ENCODE measurements at regions not wholly inside any gene's neighbourhood (a gene's known extent, or its start where the extent isn't known, plus 50 kb on each side); places are given as distances from the start of the nearest gene placed in this dataset.

GRCh38 chr12:89250213-89250612 is 102.1 kb downstream of the DUSP6 start:
- Histone ChIP-seq H3K4me1 (ENCODE audit: control insufficient read depth, low read length) (no peaks in the 10 kb centered on the region), H3K27ac (ENCODE audit: low read depth, low read length) (no peak overlapping the region), H3K9me2 (replicated peaks; ENCODE audit: control insufficient read depth, low read length) (no peaks in the 10 kb centered on the region), H3F3A (ENCODE audit: control insufficient read depth, insufficient read depth) (no peaks in the 10 kb centered on the region), H3K79me2 (ENCODE audit: control insufficient read depth, low read length) (no peaks in the 10 kb centered on the region), H3K4me2 (ENCODE audit: low read length) (no peak overlapping the region), H3K9me3 (ENCODE audit: control insufficient read depth, insufficient read depth, low read length) (no peaks in the 10 kb centered on the region), H3K36me3 (ENCODE audit: control insufficient read depth, low read length) (no peaks in the 10 kb centered on the region), H4K20me1 (ENCODE audit: control insufficient read depth, insufficient read depth, low read depth, low read length) (no peaks in the 10 kb centered on the region), H3K27me3 (ENCODE audit: control insufficient read depth, low read length) (peaks cover 2% of the 10 kb centered on the region; the same call in 1 of the 2 replicates), H3K4me3 (ENCODE audit: low read length) (no peak overlapping the region)
- TF ChIP-seq EZH2phosphoT487 (IDR thresholded peaks at IDR 0.05; ENCODE audit: borderline replicate concordance, low read length): no peak

DNA sequence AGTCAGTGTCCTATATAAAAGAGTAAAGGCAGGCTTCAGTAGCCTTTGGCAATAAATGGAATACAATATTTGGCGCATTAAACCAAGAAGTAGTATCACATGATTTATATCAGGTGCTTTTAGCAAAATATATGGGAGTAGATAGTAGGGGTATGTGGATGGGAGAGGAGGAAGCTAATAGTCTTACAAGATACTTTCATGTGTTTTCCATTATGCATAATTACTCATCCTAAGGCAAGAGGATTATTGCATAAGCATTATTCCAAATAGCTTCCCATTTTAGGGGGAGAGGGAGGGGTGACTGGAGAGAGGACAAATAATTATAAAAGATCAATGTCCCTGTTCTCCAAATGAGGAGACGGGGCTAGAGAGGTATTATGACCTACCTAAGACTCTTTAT is 104.3 kb downstream of the DUSP6 start:
- no peaks in the 10 kb centered on the region for H3K79me2 ChIP-seq (ENCODE audit: control insufficient read depth, low read length)
- no peaks in the 10 kb centered on the region for H3K4me1 ChIP-seq (ENCODE audit: control insufficient read depth, low read length)
- no peak overlapping the region for H3K4me2 ChIP-seq (ENCODE audit: low read length)
- H3K36me3 ChIP-seq (ENCODE audit: control insufficient read depth, low read length): no peaks in the 10 kb centered on the region
- H4K20me1 ChIP-seq (ENCODE audit: control insufficient read depth, insufficient read depth, low read depth, low read length): no peaks in the 10 kb centered on the region
- no peaks in the 10 kb centered on the region for H3K9me2 ChIP-seq (replicated peaks; ENCODE audit: control insufficient read depth, low read length)
- no peaks in the 10 kb centered on the region for H3F3A ChIP-seq (ENCODE audit: control insufficient read depth, insufficient read depth)
- no peak overlapping the region for H3K4me3 ChIP-seq (ENCODE audit: low read length)
- no peak overlapping the region for H3K27ac ChIP-seq (ENCODE audit: low read depth, low read length)
- H3K9me3 ChIP-seq (ENCODE audit: control insufficient read depth, insufficient read depth, low read length): no peaks in the 10 kb centered on the region
- TF ChIP-seq EZH2phosphoT487 (IDR thresholded peaks at IDR 0.05; ENCODE audit: borderline replicate concordance, low read length) (no peak), CTCF (IDR thresholded peaks at IDR 0.05; ENCODE audit: low read depth, low read length, poor library complexity, severe bottlenecking) (no peak)
- peaks cover 2% of the 10 kb centered on the region; the same call in 1 of the 2 replicates for H3K27me3 ChIP-seq (ENCODE audit: control insufficient read depth, low read length)

GRCh38 chr12:89247541-89247942 is 104.8 kb downstream of the DUSP6 start:
- Histone ChIP-seq H3K4me3 (ENCODE audit: low read length) (no peak overlapping the region), H3K36me3 (ENCODE audit: control insufficient read depth, low read length) (no peaks in the 10 kb centered on the region), H3K4me1 (ENCODE audit: control insufficient read depth, low read length) (no peaks in the 10 kb centered on the region), H3K27me3 (ENCODE audit: control insufficient read depth, low read length) (peaks cover 2% of the 10 kb centered on the region; the same call in 1 of the 2 replicates), H3K9me2 (replicated peaks; ENCODE audit: control insufficient read depth, low read length) (no peaks in the 10 kb centered on the region), H3K9me3 (ENCODE audit: control insufficient read depth, insufficient read depth, low read length) (no peaks in the 10 kb centered on the region), H3K4me2 (ENCODE audit: low read length) (no peak overlapping the region), H3K79me2 (ENCODE audit: control insufficient read depth, low read length) (no peaks in the 10 kb centered on the region), H4K20me1 (ENCODE audit: control insufficient read depth, insufficient read depth, low read depth, low read length) (no peaks in the 10 kb centered on the region), H3K27ac (ENCODE audit: low read depth, low read length) (no peak overlapping the region), H3F3A (ENCODE audit: control insufficient read depth, insufficient read depth) (no peaks in the 10 kb centered on the region)
- TF ChIP-seq CTCF (IDR thresholded peaks at IDR 0.05; ENCODE audit: low read depth, low read length, poor library complexity, severe bottlenecking): no peak
- no peak for TF ChIP-seq EZH2phosphoT487 (IDR thresholded peaks at IDR 0.05; ENCODE audit: borderline replicate concordance, low read length)

- Histone ChIP-seq H3K9me2 (replicated peaks; ENCODE audit: control insufficient read depth, low read length) (no peaks in the 10 kb centered on the region), H3K27me3 (ENCODE audit: control insufficient read depth, low read length) (no peaks in the 10 kb centered on the region), H3F3A (ENCODE audit: control insufficient read depth, insufficient read depth) (no peaks in the 10 kb centered on the region), H3K4me2 (ENCODE audit: low read length) (no peak overlapping the region), H3K27ac (ENCODE audit: low read depth, low read length) (no peak overlapping the region), H3K4me3 (ENCODE audit: low read length) (no peak overlapping the region), H4K20me1 (ENCODE audit: control insufficient read depth, insufficient read depth, low read depth, low read length) (no peaks in the 10 kb centered on the region), H3K4me1 (ENCODE audit: control insufficient read depth, low read length) (no peaks in the 10 kb centered on the region), H3K79me2 (ENCODE audit: control insufficient read depth, low read length) (no peaks in the 10 kb centered on the region), H3K36me3 (ENCODE audit: control insufficient read depth, low read length) (no peaks in the 10 kb centered on the region), H3K9me3 (ENCODE audit: control insufficient read depth, insufficient read depth, low read length) (no peaks in the 10 kb centered on the region)
- TF ChIP-seq EZH2phosphoT487 (IDR thresholded peaks at IDR 0.05; ENCODE audit: borderline replicate concordance, low read length) (no peak), CTCF (IDR thresholded peaks at IDR 0.05; ENCODE audit: low read depth, low read length, poor library complexity, severe bottlenecking) (no peak)
Measured at GRCh38 chr12:89245090-89245489, 107.2 kb downstream of the DUSP6 start.

Measured in DOHH2 (cell line).